ENCODE measurements at regions not wholly inside any gene's neighbourhood (a gene's known extent, or its start where the extent isn't known, plus 50 kb on each side); places are given as distances from the start of the nearest gene placed in this dataset.

DNA sequence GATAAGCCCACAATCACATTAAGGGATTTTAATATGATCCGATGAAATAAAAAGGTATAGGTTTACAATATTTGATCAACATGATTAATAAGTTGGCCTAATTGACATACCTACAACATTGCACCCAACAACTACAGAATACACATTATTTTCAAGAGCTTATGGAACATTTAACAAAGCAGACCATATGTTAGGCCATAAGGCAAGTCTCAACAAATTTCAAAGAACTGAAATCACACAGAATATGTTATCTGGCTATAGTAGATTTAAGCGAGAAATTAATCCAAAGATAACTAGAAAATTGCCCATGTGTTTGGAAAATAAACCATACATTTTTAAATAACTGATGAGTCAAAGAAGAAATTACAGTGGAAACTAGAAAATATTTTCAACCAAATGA, 126.0 kb upstream of the KCNG1 start:
- TF ChIP-seq, protein P1, sequence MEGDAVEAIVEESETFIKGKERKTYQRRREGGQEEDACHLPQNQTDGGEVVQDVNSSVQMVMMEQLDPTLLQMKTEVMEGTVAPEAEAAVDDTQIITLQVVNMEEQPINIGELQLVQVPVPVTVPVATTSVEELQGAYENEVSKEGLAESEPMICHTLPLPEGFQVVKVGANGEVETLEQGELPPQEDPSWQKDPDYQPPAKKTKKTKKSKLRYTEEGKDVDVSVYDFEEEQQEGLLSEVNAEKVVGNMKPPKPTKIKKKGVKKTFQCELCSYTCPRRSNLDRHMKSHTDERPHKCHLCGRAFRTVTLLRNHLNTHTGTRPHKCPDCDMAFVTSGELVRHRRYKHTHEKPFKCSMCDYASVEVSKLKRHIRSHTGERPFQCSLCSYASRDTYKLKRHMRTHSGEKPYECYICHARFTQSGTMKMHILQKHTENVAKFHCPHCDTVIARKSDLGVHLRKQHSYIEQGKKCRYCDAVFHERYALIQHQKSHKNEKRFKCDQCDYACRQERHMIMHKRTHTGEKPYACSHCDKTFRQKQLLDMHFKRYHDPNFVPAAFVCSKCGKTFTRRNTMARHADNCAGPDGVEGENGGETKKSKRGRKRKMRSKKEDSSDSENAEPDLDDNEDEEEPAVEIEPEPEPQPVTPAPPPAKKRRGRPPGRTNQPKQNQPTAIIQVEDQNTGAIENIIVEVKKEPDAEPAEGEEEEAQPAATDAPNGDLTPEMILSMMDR (IDR thresholded peaks at IDR 0.05; ENCODE audit: insufficient read depth, low read length, poor library complexity, severe bottlenecking) = no peak
- no peak for TF ChIP-seq EZH2phosphoT487 (conservative IDR thresholded peaks at IDR 0.05; ENCODE audit: low read length)

All from SU-DHL-6 (cell line).